EH (cell line): ENCODE measurements at regions not wholly inside any gene's neighbourhood (a gene's known extent, or its start where the extent isn't known, plus 50 kb on each side); places are given as distances from the start of the nearest gene placed in this dataset.
"Not testable (repeated sequence)": the region's sequence is repeated elsewhere in the genome, so short reads cannot be mapped to it uniquely, and the experiment has no call there.

ENCODE experiments used
- DNase-seq: peaks from one replicate; pipeline ENCODE4 v3.0.0-alpha.2; 2015; ENCODE audit warnings: low read depth

DNA sequence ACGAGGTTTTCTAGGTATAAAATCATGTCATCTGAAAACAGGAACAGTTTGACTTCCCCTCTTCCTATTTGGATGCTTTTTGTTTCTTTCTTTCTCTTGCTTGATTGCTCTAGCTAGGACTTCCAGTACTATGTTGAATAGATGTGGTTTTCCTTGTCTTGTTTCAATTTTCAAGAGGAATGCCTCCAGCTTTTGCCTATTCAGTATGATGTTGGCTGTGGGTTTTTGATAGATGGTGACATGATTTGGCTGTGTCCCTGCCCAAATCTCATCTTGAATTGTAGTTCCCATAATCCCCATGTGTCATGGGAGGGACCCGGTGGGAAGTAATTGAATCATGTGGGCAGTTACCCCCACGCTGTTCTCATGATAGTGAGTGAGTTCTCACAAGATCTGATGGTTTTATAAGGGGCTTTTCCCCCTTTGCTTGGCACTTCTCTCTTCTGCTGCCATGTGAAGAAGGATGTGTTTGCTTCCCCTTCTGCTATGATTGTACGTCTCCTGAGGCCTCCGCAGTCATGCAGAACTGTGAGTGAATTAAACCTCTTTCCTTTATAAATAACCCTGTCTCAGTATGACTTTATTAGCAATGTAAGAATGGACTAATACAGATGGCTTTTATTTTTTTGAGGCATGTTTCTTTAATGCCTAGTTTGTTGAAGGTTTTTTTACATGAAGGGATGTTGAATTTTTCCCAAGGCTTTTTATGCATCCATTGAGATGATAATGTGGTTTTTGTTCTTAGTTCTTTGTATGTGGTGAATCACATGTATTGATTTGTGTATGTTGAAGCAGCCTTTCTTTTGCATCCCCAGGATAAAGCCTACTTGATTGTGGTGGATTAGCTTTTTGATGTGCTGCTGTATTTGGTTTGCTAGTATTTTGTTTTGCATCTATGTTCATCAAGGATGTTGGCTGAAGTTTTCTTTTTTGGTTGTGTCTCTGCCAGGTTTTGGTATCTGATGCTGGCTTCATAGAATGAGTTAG is 239.1 kb downstream of the THBS2 start:
- no peak for DNase-seq

DNA sequence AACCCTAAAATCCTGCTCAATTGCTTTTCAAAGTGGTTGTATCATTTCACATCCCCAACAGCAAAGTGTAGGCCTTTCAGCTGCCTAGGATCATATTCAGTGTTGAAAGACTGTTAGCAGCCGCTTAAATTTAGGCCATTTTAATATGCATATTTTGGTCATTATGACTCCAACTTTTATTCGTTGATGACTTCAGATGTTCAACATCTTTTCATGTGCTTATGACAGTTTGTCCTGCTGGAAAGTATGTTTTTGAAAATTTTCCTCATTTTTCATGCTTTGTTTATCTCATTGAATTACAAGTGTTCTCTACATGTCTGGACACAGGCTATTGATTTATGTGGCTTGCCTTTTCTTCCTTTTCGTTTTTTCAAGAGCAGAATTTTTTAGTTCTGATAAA is 244.0 kb downstream of the THBS2 start:
- no peak for DNase-seq

GRCh38 chr6:169008641-169009257 is 244.9 kb downstream of the THBS2 start:
- peak; percentile 18 for DNase-seq

- DNase-seq = no peak
Measured at GRCh38 chr6:169005166-169005565, 248.5 kb downstream of the THBS2 start.

- no peak for DNase-seq
Measured at GRCh38 chr6:169000022-169000421, 253.6 kb downstream of the THBS2 start.

DNA sequence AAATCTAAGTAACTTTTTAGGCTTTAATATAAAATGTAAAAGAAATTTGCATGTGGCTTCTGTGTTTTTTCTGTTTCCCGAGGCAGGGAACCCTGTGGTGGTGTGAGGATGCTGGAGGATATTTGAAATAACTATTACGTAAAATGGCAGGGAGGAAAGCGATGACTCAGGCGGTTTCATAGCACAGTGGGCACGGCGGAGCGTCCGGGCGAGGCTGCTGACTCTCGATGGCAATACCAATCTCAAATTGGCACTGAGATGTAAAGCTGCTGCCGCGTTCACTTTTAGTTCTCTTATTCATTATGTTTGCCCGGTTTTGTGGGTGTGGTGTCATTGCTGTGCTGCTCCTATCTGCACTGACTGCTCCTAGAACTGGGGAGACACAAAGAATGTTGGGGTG is 254.3 kb downstream of the THBS2 start:
- DNase-seq = no peak

DNA sequence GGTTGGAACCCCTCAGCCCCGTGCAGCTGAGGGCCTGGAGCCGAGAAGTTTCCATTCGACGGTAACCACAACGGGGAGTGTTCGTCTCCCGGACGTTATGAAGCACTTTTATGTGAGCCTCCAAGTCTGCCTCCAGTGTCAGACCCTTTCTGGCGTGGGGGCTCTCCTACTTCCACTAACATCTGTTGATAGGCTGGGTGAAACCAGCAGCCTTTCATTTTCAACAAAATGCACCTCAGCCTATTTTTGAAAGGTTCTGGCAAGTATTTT is 257.4 kb downstream of the THBS2 start:
- no peak for DNase-seq

- DNase-seq = no peak
Measured at GRCh38 chr6:168995526-168996355, 257.9 kb downstream of the THBS2 start.

- DNase-seq = peak; percentile 39
Measured at GRCh38 chr6:168994956-168995355, 258.7 kb downstream of the THBS2 start.

GRCh38 chr6:168992446-168993144 is 261.1 kb downstream of the THBS2 start:
- no peak for DNase-seq

GRCh38 chr6:168991695-168992094 is 262.0 kb downstream of the THBS2 start:
- not testable (repeated sequence) for DNase-seq

DNA sequence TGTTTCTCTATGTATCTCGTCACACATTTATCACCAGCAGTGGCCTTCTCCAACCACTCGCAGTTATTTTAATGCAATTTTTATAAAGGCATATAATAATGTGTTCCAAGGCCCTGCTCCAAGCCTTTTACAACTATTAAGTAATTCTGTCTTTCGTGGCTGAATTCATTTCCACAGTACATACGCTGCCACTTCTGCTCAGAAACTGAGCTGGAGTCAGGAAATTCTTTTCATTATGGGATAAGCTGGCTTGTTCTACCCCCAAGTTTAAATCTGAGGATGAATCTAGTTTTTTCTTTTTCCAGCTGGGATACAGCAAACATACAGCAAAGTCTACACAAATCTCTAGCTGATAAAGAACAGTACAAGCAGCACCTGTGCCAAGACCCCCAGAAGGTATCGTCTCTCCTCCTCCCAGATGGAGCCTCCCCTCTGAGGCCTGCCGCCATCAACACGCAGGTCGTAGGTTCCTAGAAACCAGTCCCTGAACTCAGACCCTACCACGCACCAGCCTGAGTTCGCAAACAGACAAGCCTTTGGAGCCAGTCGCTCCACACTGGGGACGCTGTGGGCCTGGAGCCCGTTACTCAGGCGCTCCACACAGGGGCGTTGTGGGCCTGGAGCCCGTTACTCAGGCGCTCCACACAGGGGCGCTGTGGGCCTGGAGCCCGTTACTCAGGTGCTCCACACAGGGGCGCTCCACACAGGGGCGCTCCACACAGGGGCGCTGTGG is 263.5 kb downstream of the THBS2 start:
- no peak for DNase-seq

GRCh38 chr6:168989421-168989820 is 264.2 kb downstream of the THBS2 start:
- DNase-seq = no peak

- peak; percentile 27 for DNase-seq
Measured at GRCh38 chr6:168988801-168989200, 264.8 kb downstream of the THBS2 start.

DNA sequence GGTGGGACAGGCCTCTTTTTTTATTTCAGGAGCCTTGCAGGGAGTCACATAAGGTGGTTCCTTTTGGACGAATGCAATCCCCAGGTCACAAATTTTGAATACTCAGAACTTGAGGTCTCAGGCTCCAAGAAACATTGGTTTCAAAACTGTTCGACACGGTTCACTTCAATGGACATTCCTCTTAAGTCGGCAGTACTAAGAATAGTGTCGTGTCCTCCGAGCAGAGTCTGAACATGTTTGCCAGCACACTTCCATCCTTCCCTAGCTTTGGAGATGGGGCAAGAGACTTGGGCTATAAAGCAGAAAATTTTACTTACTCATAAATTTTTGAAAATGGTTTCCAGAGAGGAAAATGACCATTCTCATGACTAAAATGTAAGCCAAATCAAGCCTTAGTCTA is 265.4 kb downstream of the THBS2 start:
- DNase-seq = no peak

GRCh38 chr6:168985705-168986104 is 267.9 kb downstream of the THBS2 start:
- no peak for DNase-seq

DNA sequence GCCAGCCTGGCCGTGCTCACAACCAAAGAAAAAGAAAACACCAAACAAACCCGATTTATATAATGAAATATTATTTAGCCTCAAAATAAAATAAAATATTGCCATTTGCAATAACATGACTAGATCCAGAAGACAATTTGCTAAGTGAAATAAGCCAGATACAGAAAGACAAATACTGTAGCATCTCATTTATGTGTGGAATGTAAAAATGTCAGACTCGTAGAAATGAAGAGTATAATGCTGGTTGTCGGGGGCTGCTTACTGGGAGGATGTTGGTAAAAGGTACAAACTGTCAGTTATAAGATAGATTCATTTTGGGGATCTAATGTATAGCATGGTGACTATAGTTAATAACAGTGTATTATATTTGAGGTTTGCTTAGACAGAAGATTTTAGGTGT is 269.7 kb downstream of the THBS2 start:
- no peak for DNase-seq

GRCh38 chr6:168981187-168981586 is 272.5 kb downstream of the THBS2 start:
- DNase-seq = no peak

DNA sequence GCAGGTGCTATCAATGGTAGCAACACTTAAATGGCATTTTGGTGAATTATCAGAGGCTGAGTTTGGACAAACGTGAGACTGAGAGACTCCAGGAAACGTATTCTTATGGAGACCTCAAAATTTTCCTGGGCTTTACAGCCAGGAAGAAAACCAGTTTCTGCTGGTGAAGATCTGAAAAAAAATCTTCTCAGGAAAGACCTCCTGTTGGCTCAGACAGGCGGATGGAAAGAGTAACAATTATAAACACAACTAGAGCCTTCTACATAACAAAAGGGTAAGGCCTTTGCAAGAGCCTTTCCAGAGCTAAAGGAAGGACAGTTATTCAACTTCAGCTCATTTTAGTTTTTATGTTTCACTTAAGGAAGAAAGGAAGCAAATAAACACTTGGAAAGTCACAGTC is 274.4 kb downstream of the THBS2 start:
- DNase-seq = no peak

DNA sequence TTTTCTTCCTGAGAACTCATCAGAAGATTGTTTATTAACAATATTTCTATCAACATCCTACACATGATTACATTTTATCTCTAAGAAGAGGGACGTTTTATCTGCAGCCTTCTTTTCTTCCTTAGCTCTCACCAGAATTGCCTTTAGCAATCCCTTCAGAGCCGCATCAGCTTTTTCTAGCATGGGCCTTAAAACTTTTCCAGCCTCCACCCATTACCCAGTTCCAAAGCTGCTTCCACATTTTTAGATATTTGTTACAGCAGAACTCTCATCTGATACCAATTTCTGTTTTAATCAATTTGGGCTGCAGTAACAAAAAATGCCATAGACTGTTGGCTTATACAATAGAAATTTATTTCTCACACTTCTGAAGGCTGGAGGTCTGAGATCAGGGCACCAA is 281.5 kb downstream of the THBS2 start:
- DNase-seq = no peak

DNA sequence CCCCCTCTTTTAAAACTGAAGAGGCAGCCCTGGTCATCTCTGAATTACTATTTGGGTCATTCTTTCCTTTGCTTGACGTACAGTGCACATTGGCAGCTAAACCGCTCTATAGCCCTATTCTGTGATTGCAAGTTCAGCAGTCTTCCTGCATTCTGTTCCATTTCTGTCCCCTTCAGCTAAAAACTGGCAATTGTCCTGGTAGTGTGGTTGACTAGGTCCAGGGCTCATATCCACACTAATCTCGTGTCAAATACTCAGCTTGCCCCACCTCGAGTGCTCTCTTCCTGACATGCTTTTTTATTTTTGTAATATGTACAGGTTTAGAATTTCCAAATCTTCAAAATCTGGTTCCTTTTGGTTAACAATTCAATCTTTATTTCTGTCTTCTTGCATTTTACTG is 282.1 kb downstream of the THBS2 start:
- DNase-seq = no peak

- DNase-seq = no peak
Measured at GRCh38 chr6:168968801-168969200, 284.8 kb downstream of the THBS2 start.
